Activated T-helper 1 cell treated with anti-CD3 and anti-CD28 coated beads, Interleukin-12 subunit alpha, Interleukin-12 subunit beta, Interleukin-2, Interleukin-4 antibody, amounts not matched to agents 30 ng/mL and 10 ng/mL and 1 ng/mL, durations not matched to agents 14 hours and 24 hours and 36 hours (primary cell): ENCODE measurements at regions not wholly inside any gene's neighbourhood (a gene's known extent, or its start where the extent isn't known, plus 50 kb on each side); places are given as distances from the start of the nearest gene placed in this dataset.
"Not testable (repeated sequence)": the region's sequence is repeated elsewhere in the genome, so short reads cannot be mapped to it uniquely, and the experiment has no call there.

Source experiments
- DNase-seq: peaks from one replicate; pipeline ENCODE4 v3.0.0; 2021; ENCODE audit warnings: low spot score
- H3K27ac Mint-ChIP-seq: one replicate; pipeline ENCODE4 v1.8.0; 2021; ENCODE audit warnings: mild to moderate bottlenecking, mixed read lengths
- H3K27me3 Mint-ChIP-seq: one replicate; pipeline ENCODE4 v1.8.0; 2022; ENCODE audit warnings: mild to moderate bottlenecking, moderate library complexity, mixed read lengths; ENCODE audit not compliant: insufficient read depth
- H3K36me3 Mint-ChIP-seq: one replicate; pipeline ENCODE4 v1.8.0; 2021; ENCODE audit warnings: low read depth, mixed read lengths
- H3K4me1 Mint-ChIP-seq: one replicate; pipeline ENCODE4 v1.8.0; 2021; ENCODE audit warnings: low read depth, mixed read lengths
- H3K4me3 Mint-ChIP-seq: one replicate; pipeline ENCODE4 v1.8.0; 2021; ENCODE audit warnings: mild to moderate bottlenecking, moderate library complexity, mixed read lengths
- H3K9me3 Mint-ChIP-seq: one replicate; pipeline ENCODE4 v1.8.0; 2021; ENCODE audit warnings: mixed read lengths
- intact Hi-C: fragments of 100-400 bp; cut with micrococcal nuclease; formaldehyde crosslinking; loops from one replicate; pipeline ENCODE4 v1.15.1; 2024

DNA sequence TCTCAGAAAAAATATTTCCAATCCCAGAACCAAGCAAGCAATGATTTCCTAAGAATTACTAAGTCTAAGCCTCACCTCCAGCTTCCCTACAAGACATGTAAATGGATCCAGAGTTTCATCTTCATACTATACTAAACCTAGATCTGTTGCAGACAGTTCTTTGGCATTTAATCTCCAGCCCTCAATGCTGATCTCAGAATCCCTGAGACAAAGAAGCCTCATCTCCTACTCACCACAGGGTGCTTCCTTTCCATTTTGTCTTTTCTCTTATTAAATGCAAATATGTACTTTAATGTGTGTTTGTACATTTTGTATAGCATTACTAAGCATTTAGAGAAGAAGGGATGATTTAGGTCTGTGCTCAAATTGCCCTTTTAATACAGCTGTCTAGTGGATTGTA, 954.9 kb downstream of the TDRD15 start:
- intact Hi-C loops, result no loop called here
- H3K4me1 Mint-ChIP-seq, result no peaks in the 10 kb centered on the region
- H3K27me3 Mint-ChIP-seq, result no peaks in the 10 kb centered on the region
- H3K9me3 Mint-ChIP-seq, result peaks cover 4% of the 10 kb centered on the region
- no peak overlapping the region for H3K4me3 Mint-ChIP-seq
- no peak overlapping the region for H3K27ac Mint-ChIP-seq
- DNase-seq, result no peak
- H3K36me3 Mint-ChIP-seq, result no peaks in the 10 kb centered on the region

DNA sequence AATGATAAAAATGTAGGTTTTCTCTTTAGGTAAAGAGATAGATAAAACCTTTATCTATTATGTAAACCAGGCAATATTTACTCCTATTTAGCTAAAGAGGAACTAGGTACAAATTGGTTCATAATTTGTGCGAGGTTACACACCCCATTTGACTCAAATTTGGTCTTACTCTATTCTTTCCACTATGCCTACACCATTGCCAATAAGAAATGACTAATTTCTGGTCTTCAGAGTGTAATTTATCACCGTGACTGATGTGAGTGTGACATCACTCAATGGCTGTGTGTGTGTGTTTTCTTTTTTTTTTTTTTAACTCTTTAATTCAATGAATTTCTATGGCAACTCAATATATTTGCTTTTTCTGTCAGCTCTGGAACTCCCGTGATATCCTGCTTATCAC, 955.8 kb downstream of the TDRD15 start:
- peaks cover 4% of the 10 kb centered on the region for H3K9me3 Mint-ChIP-seq
- H3K36me3 Mint-ChIP-seq, result no peaks in the 10 kb centered on the region
- no peak overlapping the region for H3K4me3 Mint-ChIP-seq
- intact Hi-C loops, result no loop called here
- no peak for DNase-seq
- H3K27me3 Mint-ChIP-seq, result no peaks in the 10 kb centered on the region
- H3K27ac Mint-ChIP-seq, result no peak overlapping the region
- H3K4me1 Mint-ChIP-seq, result no peaks in the 10 kb centered on the region

DNA sequence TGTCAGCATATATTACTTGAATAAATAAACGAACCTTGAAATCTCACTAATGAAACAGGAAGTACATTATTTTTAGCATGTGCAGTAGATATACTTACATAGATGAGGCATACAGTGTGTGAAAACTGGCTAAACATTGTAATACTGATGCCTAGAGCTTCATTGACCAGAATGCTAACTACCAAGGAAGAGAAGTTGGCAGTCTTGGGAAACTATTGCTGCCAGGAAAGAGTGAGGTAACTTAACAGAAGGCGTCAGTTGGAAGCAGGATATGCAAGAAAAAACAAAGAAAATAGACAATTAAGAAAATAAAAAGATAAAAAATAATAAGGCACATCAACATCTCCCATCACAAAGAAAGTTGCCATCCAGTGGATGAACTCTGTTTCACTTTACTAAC, 963.0 kb downstream of the TDRD15 start:
- Mint-ChIP-seq H3K27ac (no peak overlapping the region), H3K9me3 (no peaks in the 10 kb centered on the region), H3K36me3 (no peaks in the 10 kb centered on the region), H3K4me3 (no peak overlapping the region), H3K27me3 (no peaks in the 10 kb centered on the region), H3K4me1 (no peaks in the 10 kb centered on the region)
- intact Hi-C loops, result no loop called here
- DNase-seq, result no peak

DNA sequence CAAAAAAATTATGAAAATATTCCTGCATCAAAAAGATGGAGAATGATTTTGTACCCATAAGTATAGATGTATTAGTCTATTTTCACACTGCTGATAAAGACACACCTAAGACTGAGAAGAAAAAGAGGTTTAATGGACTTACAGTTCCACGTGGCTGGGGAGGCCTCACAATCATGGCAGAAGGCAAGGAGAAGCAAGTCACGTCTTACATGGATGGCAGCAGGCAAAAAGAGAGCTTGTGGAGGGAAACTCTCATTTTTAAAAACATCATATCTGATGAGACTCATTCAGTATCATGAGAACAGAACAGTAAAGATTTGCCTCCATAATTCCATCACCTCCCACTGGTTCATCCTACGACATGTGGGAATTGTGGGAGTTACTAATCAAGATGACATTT, 979.8 kb downstream of the TDRD15 start:
- H3K36me3 Mint-ChIP-seq, intact Hi-C loops, H3K4me1 Mint-ChIP-seq, DNase-seq, H3K4me3 Mint-ChIP-seq, H3K27me3 Mint-ChIP-seq, H3K27ac Mint-ChIP-seq: not testable (repeated sequence)
- H3K9me3 Mint-ChIP-seq, result peaks cover 15% of the 10 kb centered on the region

DNA sequence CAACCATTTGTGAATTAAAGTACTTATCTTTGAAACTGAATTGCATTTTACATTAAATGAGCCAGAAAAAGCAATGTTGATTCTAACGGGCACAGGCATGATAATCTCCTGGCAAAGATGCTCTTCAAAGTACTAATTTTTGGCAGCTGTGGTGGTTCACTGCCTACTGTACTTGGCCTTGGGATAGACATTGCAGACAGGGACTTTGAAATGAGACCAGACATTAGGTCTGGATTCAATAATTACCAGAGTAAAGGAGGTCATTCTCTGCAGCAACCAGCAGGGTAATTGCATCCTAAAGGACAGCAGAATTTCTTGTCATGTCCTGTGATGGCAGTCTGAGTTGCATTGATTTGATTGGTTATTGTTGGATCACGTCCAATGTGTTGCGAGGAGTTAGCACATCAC, 986.5 kb downstream of the TDRD15 start:
- Mint-ChIP-seq H3K9me3 (peaks cover 10% of the 10 kb centered on the region), H3K27me3 (no peaks in the 10 kb centered on the region), H3K4me3 (no peak overlapping the region), H3K36me3 (no peaks in the 10 kb centered on the region), H3K27ac (no peak overlapping the region), H3K4me1 (no peaks in the 10 kb centered on the region)
- DNase-seq, result no peak
- intact Hi-C loops, result no loop called here

DNA sequence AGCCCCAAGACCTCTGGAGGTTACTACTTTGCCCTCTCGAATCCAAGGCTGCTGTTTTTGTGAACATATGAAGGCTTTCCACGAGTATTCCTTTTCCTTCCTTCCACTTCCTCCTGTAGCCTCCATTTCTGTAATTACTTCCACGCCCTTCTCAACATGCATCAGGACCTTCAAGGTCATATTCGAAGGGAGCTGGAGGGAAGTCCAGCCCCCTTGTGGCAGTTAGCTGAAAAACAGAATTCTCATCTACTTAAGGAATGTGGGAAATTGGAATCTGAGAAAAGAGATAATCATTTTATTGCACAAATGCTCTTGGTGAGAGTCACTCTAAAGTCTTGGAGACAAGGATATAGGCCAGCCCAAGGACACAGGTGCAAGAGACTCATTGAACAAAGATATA, 1000.2 kb downstream of the TDRD15 start:
- H3K36me3 Mint-ChIP-seq, result no peaks in the 10 kb centered on the region
- H3K27ac Mint-ChIP-seq, result no peak overlapping the region
- H3K4me1 Mint-ChIP-seq, result no peaks in the 10 kb centered on the region
- intact Hi-C loops, result no loop called here
- no peaks in the 10 kb centered on the region for H3K27me3 Mint-ChIP-seq
- no peak for DNase-seq
- H3K4me3 Mint-ChIP-seq, result no peak overlapping the region
- peaks cover 21% of the 10 kb centered on the region for H3K9me3 Mint-ChIP-seq

DNA sequence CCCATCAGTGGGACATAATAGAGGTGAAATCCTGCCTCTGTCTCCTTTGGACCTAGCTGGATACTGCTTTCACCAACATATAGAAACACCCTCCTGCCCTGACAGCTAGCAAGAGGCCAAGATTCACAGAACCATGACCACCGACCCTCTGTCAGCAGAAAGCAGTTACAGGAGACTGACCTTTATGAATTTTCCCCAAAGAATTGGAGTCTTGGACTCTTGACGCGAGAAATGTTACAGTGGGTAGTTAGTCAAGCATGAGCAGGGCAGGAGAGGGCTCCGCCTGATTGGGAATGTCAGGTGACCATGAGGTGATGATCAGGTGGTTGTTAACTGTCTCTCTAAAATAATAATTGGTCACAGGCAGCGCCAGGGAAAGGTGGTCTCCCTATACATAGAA, 1002.3 kb downstream of the TDRD15 start:
- Mint-ChIP-seq H3K27ac (no peak overlapping the region), H3K36me3 (no peaks in the 10 kb centered on the region), H3K4me1 (no peaks in the 10 kb centered on the region), H3K9me3 (peaks cover 17% of the 10 kb centered on the region), H3K4me3 (no peak overlapping the region), H3K27me3 (no peaks in the 10 kb centered on the region)
- intact Hi-C loops, result no loop called here
- DNase-seq, result no peak

DNA sequence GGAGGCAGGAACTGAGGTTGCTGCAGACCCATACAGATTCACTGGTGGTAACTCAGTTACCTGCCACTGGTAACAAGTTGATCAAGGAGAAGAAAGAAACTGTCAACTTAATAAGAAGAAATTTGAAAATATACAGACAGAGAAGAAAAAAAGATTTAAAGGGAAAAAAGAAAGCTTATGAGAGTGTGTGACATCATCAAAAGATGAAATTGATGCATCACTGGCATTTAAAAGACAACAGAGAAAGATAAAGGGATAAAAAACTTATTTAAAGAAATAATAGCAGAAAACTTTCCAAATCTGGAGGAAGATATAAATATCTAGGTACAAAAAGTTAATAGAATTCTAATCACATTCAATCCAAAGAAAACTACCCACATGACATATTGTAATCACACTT, 1003.2 kb downstream of the TDRD15 start:
- H3K4me1 Mint-ChIP-seq, result no peaks in the 10 kb centered on the region

DNA sequence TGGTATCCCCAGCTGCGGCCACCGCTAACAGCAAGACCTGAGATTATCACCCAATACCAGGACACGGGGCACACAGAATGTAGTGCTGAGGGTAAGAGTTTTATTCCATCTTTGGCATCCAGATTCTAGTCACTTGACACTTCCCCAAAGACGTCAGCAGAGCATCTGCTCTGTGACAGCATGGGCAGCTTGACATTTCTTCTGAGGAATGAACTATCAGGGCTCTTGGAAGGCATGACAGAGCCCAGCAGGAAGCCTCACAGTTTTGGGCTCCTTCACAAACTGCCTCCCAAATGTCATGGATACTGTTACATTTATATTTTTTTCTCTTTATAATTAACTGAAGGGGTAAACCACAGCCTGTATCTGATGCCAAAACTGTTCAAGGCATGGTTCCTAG, 1010.7 kb downstream of the TDRD15 start:
- H3K36me3 Mint-ChIP-seq, result no peaks in the 10 kb centered on the region
- H3K4me3 Mint-ChIP-seq, result no peak overlapping the region
- H3K27me3 Mint-ChIP-seq, result no peaks in the 10 kb centered on the region
- H3K4me1 Mint-ChIP-seq, result no peaks in the 10 kb centered on the region
- no peak overlapping the region for H3K27ac Mint-ChIP-seq
- no peaks in the 10 kb centered on the region for H3K9me3 Mint-ChIP-seq
- DNase-seq, result no peak
- intact Hi-C loops, result no loop called here

More for the DNA sequence above, 1003.2 kb downstream of the TDRD15 start:
- DNase-seq, result no peak
- H3K27me3 Mint-ChIP-seq, result no peaks in the 10 kb centered on the region
- H3K9me3 Mint-ChIP-seq, result peaks cover 17% of the 10 kb centered on the region
- H3K4me3 Mint-ChIP-seq, result no peak overlapping the region
- no peak overlapping the region for H3K27ac Mint-ChIP-seq
- H3K36me3 Mint-ChIP-seq, result no peaks in the 10 kb centered on the region
- intact Hi-C loops, result no loop called here

DNA sequence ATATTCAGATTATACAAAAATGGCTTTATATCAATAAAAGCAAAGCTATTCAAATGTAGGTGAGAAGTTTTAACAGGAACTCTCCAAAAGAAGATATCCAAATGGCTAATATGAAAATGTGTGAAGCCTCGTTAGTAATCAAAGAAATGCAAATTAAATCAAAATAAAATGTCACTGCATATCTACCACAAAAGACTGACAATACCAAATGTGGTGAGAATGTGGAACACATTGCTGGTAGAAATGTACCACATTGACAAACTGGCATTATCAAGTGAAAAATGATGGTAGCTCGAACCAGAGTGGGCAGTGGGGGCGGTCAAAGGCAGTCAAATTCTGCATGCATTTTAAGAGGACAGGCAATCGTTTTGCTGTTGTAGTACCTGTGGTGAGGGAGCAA, 1012.7 kb downstream of the TDRD15 start:
- Mint-ChIP-seq H3K36me3 (no peaks in the 10 kb centered on the region), H3K27ac (no peak overlapping the region), H3K4me3 (no peak overlapping the region), H3K9me3 (no peaks in the 10 kb centered on the region), H3K27me3 (no peaks in the 10 kb centered on the region), H3K4me1 (no peaks in the 10 kb centered on the region)
- DNase-seq, result no peak
- intact Hi-C loops, result no loop called here

DNA sequence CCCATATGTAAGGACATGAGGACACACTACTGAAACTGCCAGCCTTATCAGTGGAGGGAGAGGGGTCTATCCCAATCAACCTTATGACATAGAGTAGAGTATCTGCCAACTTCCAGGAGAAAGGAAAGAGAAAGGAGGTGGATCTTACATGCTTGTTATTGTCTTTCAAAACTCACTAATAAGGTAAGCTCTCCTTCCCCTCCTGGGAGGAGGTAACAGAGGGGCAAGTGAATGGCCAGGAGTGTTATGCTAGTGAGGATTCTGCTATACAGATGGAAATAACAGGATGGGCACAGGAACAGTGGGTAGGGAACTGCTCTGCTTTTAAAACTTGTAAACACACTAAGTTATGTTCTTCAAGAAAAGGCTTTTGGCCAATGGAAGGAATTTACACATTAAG, 1020.1 kb downstream of the TDRD15 start:
- no peak overlapping the region for H3K4me3 Mint-ChIP-seq
- no peaks in the 10 kb centered on the region for H3K27me3 Mint-ChIP-seq
- no peaks in the 10 kb centered on the region for H3K4me1 Mint-ChIP-seq
- no peak for DNase-seq
- H3K36me3 Mint-ChIP-seq, result no peaks in the 10 kb centered on the region
- H3K9me3 Mint-ChIP-seq, result peaks cover 28% of the 10 kb centered on the region
- no peak overlapping the region for H3K27ac Mint-ChIP-seq
- intact Hi-C loops, result no loop called here

DNA sequence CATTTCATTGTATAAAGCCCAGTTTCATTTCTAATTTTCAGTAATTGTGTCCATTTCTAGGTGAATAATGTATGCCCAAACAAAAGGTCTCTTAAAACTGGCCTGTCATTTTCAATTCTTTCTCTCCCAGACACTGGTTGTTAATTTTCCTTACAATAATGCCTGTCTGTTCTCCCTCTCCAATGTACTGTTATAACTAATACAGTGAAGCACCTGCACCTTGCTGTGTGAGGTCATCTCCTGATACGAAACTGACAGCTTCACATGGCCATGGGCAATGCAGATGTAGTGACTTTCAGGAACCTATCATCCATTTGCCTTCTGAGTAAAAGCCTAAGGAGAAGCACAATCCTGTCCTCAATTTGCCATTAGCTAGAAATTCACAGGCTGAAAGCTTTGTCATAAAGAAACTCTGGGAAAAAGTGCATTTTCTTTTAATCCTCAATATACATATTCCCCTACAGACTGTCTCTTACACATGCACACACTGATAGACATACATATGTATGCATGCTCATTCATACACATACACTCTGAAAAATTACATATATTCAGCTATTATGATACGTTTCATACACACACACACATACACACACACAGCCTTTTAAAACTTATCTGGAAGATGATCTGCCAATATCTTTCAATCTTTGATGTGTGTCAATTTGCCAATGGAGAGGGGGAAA, 1030.3 kb downstream of the TDRD15 start:
- Mint-ChIP-seq H3K4me1 (no peaks in the 10 kb centered on the region), H3K4me3 (no peak overlapping the region), H3K27me3 (no peaks in the 10 kb centered on the region), H3K9me3 (peaks cover 22% of the 10 kb centered on the region), H3K27ac (no peak overlapping the region), H3K36me3 (no peaks in the 10 kb centered on the region)
- DNase-seq, result no peak
- intact Hi-C loops, result no loop called here

DNA sequence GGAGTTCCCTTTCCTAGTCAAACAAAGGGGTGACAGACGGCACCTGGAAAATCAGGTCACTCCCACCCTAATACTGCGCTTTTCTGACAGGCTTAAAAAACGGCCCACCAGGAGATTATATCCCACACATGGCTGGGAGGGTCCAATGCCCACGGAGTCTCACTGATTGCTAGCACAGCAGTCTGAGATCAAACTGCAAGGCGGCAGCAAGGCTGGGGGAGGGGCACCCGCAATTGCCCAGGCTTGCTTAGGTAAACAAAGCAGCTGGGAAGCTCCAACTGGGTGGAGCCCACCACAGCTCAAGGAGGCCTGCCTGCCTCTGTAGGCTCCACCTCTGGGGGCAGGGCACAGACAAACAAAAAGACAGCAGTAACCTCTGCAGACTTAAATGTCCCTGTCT, 1032.9 kb downstream of the TDRD15 start:
- H3K4me1 Mint-ChIP-seq, H3K27ac Mint-ChIP-seq, intact Hi-C loops, H3K27me3 Mint-ChIP-seq, H3K4me3 Mint-ChIP-seq, DNase-seq, H3K36me3 Mint-ChIP-seq: not testable (repeated sequence)
- peaks cover 14% of the 10 kb centered on the region for H3K9me3 Mint-ChIP-seq

DNA sequence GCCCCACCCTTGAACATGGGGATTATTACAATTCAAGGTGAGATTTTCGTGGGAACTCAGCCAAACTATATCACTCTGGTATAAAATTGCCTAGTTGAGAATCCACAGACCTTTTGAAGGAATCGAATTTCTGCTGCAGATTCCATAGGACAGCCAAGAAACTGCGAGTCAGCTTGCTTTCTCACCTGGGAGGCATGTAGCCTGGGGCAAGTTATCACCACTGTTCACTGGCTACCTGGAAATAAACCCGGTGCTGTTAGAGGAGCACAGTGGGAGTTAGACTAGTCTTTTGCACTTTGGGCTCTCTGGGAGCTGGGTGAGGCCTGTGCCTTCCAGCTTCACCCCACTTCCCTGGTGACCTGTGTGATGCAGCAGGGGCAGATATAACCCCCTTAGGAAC, 1043.5 kb downstream of the TDRD15 start:
- H3K27ac Mint-ChIP-seq, result no peak overlapping the region
- peaks cover 33% of the 10 kb centered on the region for H3K9me3 Mint-ChIP-seq
- H3K27me3 Mint-ChIP-seq, result no peaks in the 10 kb centered on the region
- no peaks in the 10 kb centered on the region for H3K4me1 Mint-ChIP-seq
- no peak for DNase-seq
- no peak overlapping the region for H3K4me3 Mint-ChIP-seq
- no peaks in the 10 kb centered on the region for H3K36me3 Mint-ChIP-seq
- intact Hi-C loops, result no loop called here
